Hepatocyte (in vitro differentiated cells): ENCODE measurements at regions not wholly inside any gene's neighbourhood (a gene's known extent, or its start where the extent isn't known, plus 50 kb on each side); places are given as distances from the start of the nearest gene placed in this dataset.
"Not testable (repeated sequence)": the region's sequence is repeated elsewhere in the genome, so short reads cannot be mapped to it uniquely, and the experiment has no call there.

ENCODE experiments used
- DNase-seq: peaks from one replicate; pipeline ENCODE4 v3.0.0-alpha.2; 2016; ENCODE audit warnings: low spot score
- H2AFZ ChIP-seq: fragments of 200-600 bp; sonication (generic); 2 replicates; pipeline ENCODE4 v1.6.0; 2016; ENCODE audit warnings: antibody characterized with exemption, mild to moderate bottlenecking
- H3K27ac ChIP-seq: fragments of 200-600 bp; sonication (generic); 2 replicates; pipeline ENCODE4 v1.5.1; 2016; ENCODE audit warnings: mild to moderate bottlenecking
- H3K27me3 ChIP-seq: fragments of 200-600 bp; sonication (generic); 2 replicates; pipeline ENCODE4 v1.6.1; 2016
- H3K36me3 ChIP-seq: fragments of 200-600 bp; sonication (generic); replicated peaks from 2 replicates; pipeline ENCODE4 v1.5.1; 2016; ENCODE audit warnings: low read depth; ENCODE audit not compliant: insufficient read depth
- H3K4me1 ChIP-seq: fragments of 200-600 bp; sonication (generic); 2 replicates; pipeline ENCODE4 v1.5.1; 2016; ENCODE audit warnings: mild to moderate bottlenecking, moderate library complexity; ENCODE audit not compliant: insufficient read depth
- H3K4me2 ChIP-seq: fragments of 200-600 bp; sonication (generic); 2 replicates; pipeline ENCODE4 v1.6.0; 2016
- H3K4me3 ChIP-seq: fragments of 200-600 bp; sonication (generic); 2 replicates; pipeline ENCODE4 v1.5.1; 2016; ENCODE audit warnings: mild to moderate bottlenecking
- H3K79me2 ChIP-seq: fragments of 200-600 bp; sonication (generic); 2 replicates; pipeline ENCODE4 v1.6.0; 2017; ENCODE audit warnings: mild to moderate bottlenecking
- H3K9me2 ChIP-seq: fragments of 200-600 bp; sonication (generic); replicated peaks from 2 replicates; pipeline ENCODE4 v1.6.0; 2017; ENCODE audit warnings: mild to moderate bottlenecking; ENCODE audit not compliant: insufficient read depth
- H3K9me3 ChIP-seq: fragments of 200-600 bp; sonication (generic); 2 replicates; pipeline ENCODE4 v1.5.1; 2016; ENCODE audit warnings: low read depth, mild to moderate bottlenecking
- H4K20me1 ChIP-seq: fragments of 200-600 bp; sonication (generic); 2 replicates; pipeline ENCODE4 v1.6.0; 2016; ENCODE audit warnings: mild to moderate bottlenecking; ENCODE audit not compliant: insufficient read depth, poor library complexity, severe bottlenecking
- EZH2 ChIP-seq: fragments of 200-600 bp; sonication (generic); IDR thresholded peaks from 2 replicates; pipeline ENCODE4 v1.6.1; 2016; ENCODE audit warnings: antibody characterized with exemption, mild to moderate bottlenecking, borderline replicate concordance
- EZH2phosphoT487 ChIP-seq: fragments of 200-600 bp; sonication (generic); IDR thresholded peaks from one replicate; pipeline ENCODE4 v1.6.1; 2018; ENCODE audit warnings: antibody characterized with exemption, mild to moderate bottlenecking, low read depth, moderate library complexity; ENCODE audit not compliant: unreplicated experiment, severe bottlenecking
- WGBS: methylation state at CpG from one replicate; pipeline ENCODE4 v1.1.6; 2016; ENCODE audit warnings: low lambda C conversion rate; ENCODE audit errors: missing lambda C conversion rate; 5-methylcytosine and 5-hydroxymethylcytosine counted together
- TF ChIP-seq, protein P1 (sequence below): fragments of 200-600 bp; sonication (generic); IDR thresholded peaks from 2 replicates; pipeline ENCODE4 v1.5.1; 2016; ENCODE audit warnings: antibody characterized with exemption, mild to moderate bottlenecking; ENCODE audit not compliant: poor library complexity

DNA sequence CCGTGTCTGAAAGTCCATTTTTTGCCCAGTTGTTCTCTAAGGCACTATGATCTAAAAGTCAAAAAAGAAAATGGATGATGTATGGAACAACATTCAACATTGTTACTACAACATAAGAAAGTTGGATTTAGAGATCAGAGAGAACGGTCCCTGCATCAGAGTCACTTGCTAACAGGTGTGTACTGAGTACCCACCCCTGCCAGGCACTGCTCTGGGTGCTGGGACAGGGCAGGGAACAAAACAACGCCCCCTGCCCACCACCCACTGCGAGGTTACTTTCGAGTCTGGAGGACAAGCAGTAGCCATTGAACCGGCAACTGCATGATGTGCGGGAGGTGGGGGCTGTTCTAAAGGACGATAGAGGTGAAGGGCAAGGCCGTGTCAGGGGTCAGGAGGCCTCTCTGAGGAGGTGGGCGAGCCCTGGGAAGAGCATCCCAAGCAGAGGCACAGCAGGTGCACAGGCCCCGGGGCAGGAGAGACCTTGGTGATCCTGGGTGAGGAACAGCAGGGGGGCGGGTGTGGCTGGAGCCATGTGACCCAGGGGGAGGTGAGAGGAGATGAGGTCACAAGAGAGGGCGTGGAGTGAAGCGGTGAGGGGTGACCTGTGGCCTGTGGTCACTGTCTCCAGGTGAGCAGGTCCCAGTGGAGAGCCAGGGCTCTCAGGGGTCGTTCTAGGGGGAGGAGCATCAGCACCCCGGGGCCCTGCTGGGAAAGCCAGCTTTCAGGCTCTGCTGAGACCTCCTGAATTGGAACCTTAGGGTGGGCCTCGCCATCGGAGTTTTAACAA lies 197.5 kb upstream of the SULF2 start:
- Histone ChIP-seq H3K9me2 (no peaks in the 10 kb centered on the region), H3K27me3 (no peaks in the 10 kb centered on the region), H2AFZ (no peak overlapping the region), H3K4me1 (peaks cover 17% of the 10 kb centered on the region), H3K4me2 (no peak overlapping the region), H3K27ac (no peak overlapping the region), H3K79me2 (no peaks in the 10 kb centered on the region), H3K36me3 (no peaks in the 10 kb centered on the region), H4K20me1 (no peaks in the 10 kb centered on the region), H3K4me3 (no peak overlapping the region), H3K9me3 (no peaks in the 10 kb centered on the region)
- 92% methylated on average over 17 of the region's 18 CpGs for WGBS
- no peak for TF ChIP-seq EZH2phosphoT487
- TF ChIP-seq EZH2, result no peak
- TF ChIP-seq, protein P1, sequence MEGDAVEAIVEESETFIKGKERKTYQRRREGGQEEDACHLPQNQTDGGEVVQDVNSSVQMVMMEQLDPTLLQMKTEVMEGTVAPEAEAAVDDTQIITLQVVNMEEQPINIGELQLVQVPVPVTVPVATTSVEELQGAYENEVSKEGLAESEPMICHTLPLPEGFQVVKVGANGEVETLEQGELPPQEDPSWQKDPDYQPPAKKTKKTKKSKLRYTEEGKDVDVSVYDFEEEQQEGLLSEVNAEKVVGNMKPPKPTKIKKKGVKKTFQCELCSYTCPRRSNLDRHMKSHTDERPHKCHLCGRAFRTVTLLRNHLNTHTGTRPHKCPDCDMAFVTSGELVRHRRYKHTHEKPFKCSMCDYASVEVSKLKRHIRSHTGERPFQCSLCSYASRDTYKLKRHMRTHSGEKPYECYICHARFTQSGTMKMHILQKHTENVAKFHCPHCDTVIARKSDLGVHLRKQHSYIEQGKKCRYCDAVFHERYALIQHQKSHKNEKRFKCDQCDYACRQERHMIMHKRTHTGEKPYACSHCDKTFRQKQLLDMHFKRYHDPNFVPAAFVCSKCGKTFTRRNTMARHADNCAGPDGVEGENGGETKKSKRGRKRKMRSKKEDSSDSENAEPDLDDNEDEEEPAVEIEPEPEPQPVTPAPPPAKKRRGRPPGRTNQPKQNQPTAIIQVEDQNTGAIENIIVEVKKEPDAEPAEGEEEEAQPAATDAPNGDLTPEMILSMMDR, result no peak
- no peak for DNase-seq

GRCh38 chr20:47981222-47981621 lies 195.9 kb upstream of the SULF2 start:
- no peaks in the 10 kb centered on the region for H3K27me3 ChIP-seq
- TF ChIP-seq EZH2phosphoT487, result no peak
- TF ChIP-seq, protein P1, result no peak
- no peak for TF ChIP-seq EZH2
- H3K9me3 ChIP-seq, result no peaks in the 10 kb centered on the region

DNA sequence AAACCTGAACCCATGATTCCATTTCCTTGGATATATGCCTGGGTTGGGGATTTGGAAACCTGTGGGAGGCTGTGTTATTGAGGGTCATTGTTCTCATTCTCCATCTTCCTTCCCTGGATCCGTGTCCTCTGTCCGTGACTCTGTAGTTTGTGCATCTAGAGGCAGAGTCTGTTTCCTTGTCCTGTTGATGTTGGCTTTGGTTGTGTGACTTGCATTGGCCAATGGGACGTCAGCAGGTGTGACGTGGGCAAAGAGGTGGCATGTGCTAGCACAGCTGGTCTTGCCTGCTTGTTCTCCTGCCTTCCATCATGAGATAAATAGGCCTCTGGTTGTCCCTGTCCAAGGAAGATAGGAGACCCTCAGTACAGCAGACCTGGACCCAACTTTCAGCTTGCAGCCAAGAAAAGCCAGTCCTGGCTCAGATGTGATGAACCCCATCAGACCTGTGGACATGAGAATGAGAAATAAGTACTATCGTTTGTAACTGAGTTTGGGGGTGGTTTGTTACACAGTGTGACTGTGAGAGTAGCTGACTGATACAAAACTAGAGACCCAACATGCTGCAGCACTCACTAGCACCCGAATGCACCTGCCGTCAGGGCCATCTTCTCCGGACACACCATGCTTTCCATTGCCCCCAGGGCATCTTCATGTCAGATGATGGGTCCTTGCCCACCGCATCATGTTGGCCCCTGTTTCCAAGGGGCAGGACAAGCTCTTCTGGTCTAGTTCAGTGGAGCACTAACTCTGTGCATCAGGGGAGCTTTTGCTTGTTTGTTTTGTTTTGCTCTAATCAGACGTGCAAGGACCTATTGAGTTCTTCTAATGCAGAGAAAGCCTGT lies 195.3 kb upstream of the SULF2 start:
- Histone ChIP-seq H3K79me2 (no peaks in the 10 kb centered on the region), H3K27ac (no peak overlapping the region), H3K4me2 (no peak overlapping the region), H3K4me1 (peaks cover 17% of the 10 kb centered on the region), H3K4me3 (no peak overlapping the region), H4K20me1 (no peaks in the 10 kb centered on the region), H3K9me3 (no peaks in the 10 kb centered on the region), H3K36me3 (no peaks in the 10 kb centered on the region), H2AFZ (no peak overlapping the region), H3K9me2 (no peaks in the 10 kb centered on the region), H3K27me3 (no peaks in the 10 kb centered on the region)
- no peak for DNase-seq
- TF ChIP-seq EZH2phosphoT487, result no peak
- TF ChIP-seq EZH2, result no peak
- TF ChIP-seq, protein P1, result no peak
- 96% methylated on average over 10 of the region's 10 CpGs for WGBS

More at GRCh38 chr20:47981222-47981621, 195.9 kb upstream of the SULF2 start:
- H2AFZ ChIP-seq, result no peak overlapping the region
- H3K4me1 ChIP-seq, result peaks cover 17% of the 10 kb centered on the region
- no peak overlapping the region for H3K27ac ChIP-seq
- H3K36me3 ChIP-seq, result no peaks in the 10 kb centered on the region
- H4K20me1 ChIP-seq, result no peaks in the 10 kb centered on the region
- no peak for DNase-seq
- no peak overlapping the region for H3K4me3 ChIP-seq
- H3K79me2 ChIP-seq, result no peaks in the 10 kb centered on the region
- WGBS, result 63% methylated on average over 6 of the region's 6 CpGs
- no peak overlapping the region for H3K4me2 ChIP-seq
- H3K9me2 ChIP-seq, result no peaks in the 10 kb centered on the region

- not testable (repeated sequence) for H4K20me1 ChIP-seq, H3K9me2 ChIP-seq, H3K27me3 ChIP-seq, H2AFZ ChIP-seq, H3K9me3 ChIP-seq, H3K4me2 ChIP-seq, DNase-seq, H3K4me3 ChIP-seq, H3K79me2 ChIP-seq, H3K4me1 ChIP-seq, H3K36me3 ChIP-seq
- WGBS, result 30% methylated on average over 11 of the region's 11 CpGs
- peak overlapping the region; percentile 28 for H3K27ac ChIP-seq
Observed at GRCh38 chr20:47979361-47980095, 194.2 kb upstream of the SULF2 start.

DNA sequence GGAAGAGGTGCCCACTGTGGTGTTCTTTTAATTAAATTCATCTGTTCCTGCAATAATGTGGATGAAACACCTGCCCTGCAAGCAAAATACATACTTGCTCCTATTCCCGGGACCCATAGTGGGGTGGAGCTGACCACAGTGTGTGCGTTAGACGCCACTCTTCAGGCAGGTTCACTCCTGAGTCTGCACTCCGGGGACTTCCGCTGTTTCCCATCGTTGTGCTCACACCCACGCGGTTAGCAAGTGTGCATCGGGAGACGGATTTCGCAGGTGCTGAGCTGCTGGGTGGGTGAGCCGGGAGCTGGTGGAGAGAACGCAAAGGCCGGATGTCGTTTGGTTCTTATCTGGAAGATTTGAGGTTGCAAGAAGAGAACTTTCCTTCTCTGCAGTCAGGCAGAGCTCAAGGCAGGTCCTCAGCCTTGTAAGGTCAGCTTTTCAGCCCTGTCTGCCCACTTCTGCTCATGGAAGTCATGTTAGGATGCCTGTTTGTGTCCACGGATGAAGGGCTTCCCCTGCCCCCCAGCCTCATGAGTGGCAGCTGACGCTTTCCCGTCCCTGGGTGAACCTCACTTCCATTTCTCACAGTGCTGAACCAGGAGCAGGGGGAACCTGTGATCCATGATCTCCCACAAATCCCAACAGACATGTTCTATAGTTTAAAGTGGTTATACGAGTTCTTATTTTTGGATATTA lies 193.3 kb upstream of the SULF2 start:
- not testable (repeated sequence) for H3K4me2 ChIP-seq, H3K79me2 ChIP-seq, H3K9me2 ChIP-seq, H3K36me3 ChIP-seq, H4K20me1 ChIP-seq, H3K4me3 ChIP-seq, H3K27me3 ChIP-seq, DNase-seq, H3K4me1 ChIP-seq, H3K9me3 ChIP-seq, H2AFZ ChIP-seq
- H3K27ac ChIP-seq, result peak overlapping the region; percentile 28
- WGBS, result 68% methylated on average over 4 of the region's 19 CpGs
